ENCODE measurements at regions not wholly inside any gene's neighbourhood (a gene's known extent, or its start where the extent isn't known, plus 50 kb on each side); places are given as distances from the start of the nearest gene placed in this dataset.

- H4K20me1 ChIP-seq (replicated peaks; ENCODE audit: control insufficient read depth, insufficient read depth, low read length): no peaks in the 10 kb centered on the region
- no peaks in the 10 kb centered on the region for H3K27me3 ChIP-seq (ENCODE audit: control insufficient read depth in 2 of 2, insufficient read depth in 2 of 2, low read length in 2 of 2)
- H3K27ac ChIP-seq (ENCODE audit: extremely low read depth, low read depth, low read length): no peak overlapping the region
- no peak overlapping the region for H3K4me2 ChIP-seq (ENCODE audit: insufficient read depth, low read length)
- ChIA-PET CTCF (ENCODE audit: low intra/inter-chr PET ratio) (no interaction called here), POLR2A (no interaction called here)
- 0% methylated on average over 3 of the region's 3 CpGs for WGBS (ENCODE audit: insufficient coverage, low coverage, missing lambda C conversion rate)
- no TSS peak for BruUV-seq (replicated peaks)
- intact Hi-C loops (cut with micrococcal nuclease) (no loop called here), in situ Hi-C loops (cut with MboI) (no loop called here)
- no peaks in the 10 kb centered on the region for H3K9me3 ChIP-seq (replicated peaks; ENCODE audit: control insufficient read depth, insufficient read depth, low read depth, low read length)
- no peak overlapping the region for H3K9ac ChIP-seq (ENCODE audit: insufficient read depth in 1 of 2, low read depth in 2 of 2, low read length in 2 of 2)
- no peak overlapping the region for H3K4me3 ChIP-seq
- no peaks in the 10 kb centered on the region for H3K36me3 ChIP-seq (ENCODE audit: control insufficient read depth, insufficient read depth, low read length)
- TF ChIP-seq ZNF217 (CRISPR knock-in tag; IDR thresholded peaks at IDR 0.05): no peak
- TF ChIP-seq ZNF76 (CRISPR knock-in tag; IDR thresholded peaks at IDR 0.05; ENCODE audit: borderline replicate concordance): no peak
- TF ChIP-seq PHF8 (IDR thresholded peaks at IDR 0.05; ENCODE audit: borderline replicate concordance, low read length): no peak
- no peak for TF ChIP-seq ZNF408 (CRISPR knock-in tag; IDR thresholded peaks at IDR 0.05; ENCODE audit: low read depth)
- TF ChIP-seq ZNF165 (CRISPR knock-in tag; IDR thresholded peaks at IDR 0.05; ENCODE audit: borderline replicate concordance): no peak
- no peaks in the 10 kb centered on the region for H3K9me1 ChIP-seq (ENCODE audit: control insufficient read depth, insufficient read depth, low read length)
- no peaks in the 10 kb centered on the region for H3K79me2 ChIP-seq (ENCODE audit: control insufficient read depth, insufficient read depth, low read length)
- no peak for DNase-seq (ENCODE audit: extremely low read depth in 1 of 4, low spot score in 3 of 4)
- no peak for ATAC-seq
- H2AFZ ChIP-seq (ENCODE audit: low read depth, low read length): no peak overlapping the region
- FAIRE-seq: no peak
- H3K4me1 ChIP-seq (replicated peaks in 1 of 2; ENCODE audit: control insufficient read depth in 2 of 2, insufficient read depth in 2 of 2, low read length in 2 of 2): no peaks in the 10 kb centered on the region
Observed at GRCh38 chr3:25903371-25904129, 113.7 kb downstream of the OXSM start.

DNA sequence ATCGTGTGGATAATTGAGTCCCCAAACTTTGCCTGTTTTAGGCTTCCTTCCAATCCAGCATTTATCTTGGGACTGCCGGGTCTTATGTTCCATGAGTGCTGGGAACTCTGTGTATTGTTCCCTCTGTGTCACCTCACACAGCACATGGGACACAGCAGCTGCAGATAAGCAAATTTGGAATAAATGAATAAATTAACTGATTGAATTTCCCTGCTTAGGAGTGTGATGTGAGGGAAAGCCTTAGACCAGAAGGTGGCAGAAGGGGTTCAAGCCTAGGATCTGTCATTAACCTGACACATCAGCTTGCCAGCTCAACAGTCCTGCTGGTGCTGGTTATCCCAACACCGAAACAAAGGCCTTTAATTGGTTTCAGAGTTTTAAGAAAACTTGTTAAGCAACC, 114.3 kb downstream of the OXSM start:
- in situ Hi-C loops (cut with MboI) (no loop called here), intact Hi-C loops (cut with micrococcal nuclease) (no loop called here)
- Histone ChIP-seq H3K79me2 (ENCODE audit: control insufficient read depth, insufficient read depth, low read length) (no peaks in the 10 kb centered on the region), H3K27ac (ENCODE audit: extremely low read depth, low read depth, low read length) (no peak overlapping the region), H2AFZ (ENCODE audit: low read depth, low read length) (no peak overlapping the region), H4K20me1 (replicated peaks; ENCODE audit: control insufficient read depth, insufficient read depth, low read length) (no peaks in the 10 kb centered on the region), H3K9me1 (ENCODE audit: control insufficient read depth, insufficient read depth, low read length) (no peaks in the 10 kb centered on the region), H3K27me3 (ENCODE audit: control insufficient read depth in 2 of 2, insufficient read depth in 2 of 2, low read length in 2 of 2) (no peaks in the 10 kb centered on the region), H3K4me1 (replicated peaks in 1 of 2; ENCODE audit: control insufficient read depth in 2 of 2, insufficient read depth in 2 of 2, low read length in 2 of 2) (no peaks in the 10 kb centered on the region), H3K9me3 (replicated peaks; ENCODE audit: control insufficient read depth, insufficient read depth, low read depth, low read length) (no peaks in the 10 kb centered on the region), H3K36me3 (ENCODE audit: control insufficient read depth, insufficient read depth, low read length) (no peaks in the 10 kb centered on the region), H3K4me3 (no peak overlapping the region), H3K9ac (ENCODE audit: insufficient read depth in 1 of 2, low read depth in 2 of 2, low read length in 2 of 2) (no peak overlapping the region), H3K4me2 (ENCODE audit: insufficient read depth, low read length) (no peak overlapping the region)
- CTCF ChIA-PET (ENCODE audit: low intra/inter-chr PET ratio): no interaction called here
- BruUV-seq (replicated peaks): no TSS peak
- no peak for DNase-seq (ENCODE audit: extremely low read depth in 1 of 4, low spot score in 3 of 4)
- POLR2A ChIA-PET: no interaction called here
- WGBS (ENCODE audit: insufficient coverage, low coverage, missing lambda C conversion rate): 4% methylated on average over 3 of the region's 3 CpGs
- ATAC-seq: peak; percentile 68
- FAIRE-seq: no peak
- TF ChIP-seq IRF1 (CRISPR knock-in tag; IDR thresholded peaks at IDR 0.05; ENCODE audit: borderline replicate concordance) (no peak), PHB (CRISPR knock-in tag; IDR thresholded peaks at IDR 0.05) (no peak)
- TF ChIP-seq, protein P1, sequence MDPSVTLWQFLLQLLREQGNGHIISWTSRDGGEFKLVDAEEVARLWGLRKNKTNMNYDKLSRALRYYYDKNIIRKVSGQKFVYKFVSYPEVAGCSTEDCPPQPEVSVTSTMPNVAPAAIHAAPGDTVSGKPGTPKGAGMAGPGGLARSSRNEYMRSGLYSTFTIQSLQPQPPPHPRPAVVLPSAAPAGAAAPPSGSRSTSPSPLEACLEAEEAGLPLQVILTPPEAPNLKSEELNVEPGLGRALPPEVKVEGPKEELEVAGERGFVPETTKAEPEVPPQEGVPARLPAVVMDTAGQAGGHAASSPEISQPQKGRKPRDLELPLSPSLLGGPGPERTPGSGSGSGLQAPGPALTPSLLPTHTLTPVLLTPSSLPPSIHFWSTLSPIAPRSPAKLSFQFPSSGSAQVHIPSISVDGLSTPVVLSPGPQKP (CRISPR knock-in tag; IDR thresholded peaks at IDR 0.05): no peak
- TF ChIP-seq, protein P2, sequence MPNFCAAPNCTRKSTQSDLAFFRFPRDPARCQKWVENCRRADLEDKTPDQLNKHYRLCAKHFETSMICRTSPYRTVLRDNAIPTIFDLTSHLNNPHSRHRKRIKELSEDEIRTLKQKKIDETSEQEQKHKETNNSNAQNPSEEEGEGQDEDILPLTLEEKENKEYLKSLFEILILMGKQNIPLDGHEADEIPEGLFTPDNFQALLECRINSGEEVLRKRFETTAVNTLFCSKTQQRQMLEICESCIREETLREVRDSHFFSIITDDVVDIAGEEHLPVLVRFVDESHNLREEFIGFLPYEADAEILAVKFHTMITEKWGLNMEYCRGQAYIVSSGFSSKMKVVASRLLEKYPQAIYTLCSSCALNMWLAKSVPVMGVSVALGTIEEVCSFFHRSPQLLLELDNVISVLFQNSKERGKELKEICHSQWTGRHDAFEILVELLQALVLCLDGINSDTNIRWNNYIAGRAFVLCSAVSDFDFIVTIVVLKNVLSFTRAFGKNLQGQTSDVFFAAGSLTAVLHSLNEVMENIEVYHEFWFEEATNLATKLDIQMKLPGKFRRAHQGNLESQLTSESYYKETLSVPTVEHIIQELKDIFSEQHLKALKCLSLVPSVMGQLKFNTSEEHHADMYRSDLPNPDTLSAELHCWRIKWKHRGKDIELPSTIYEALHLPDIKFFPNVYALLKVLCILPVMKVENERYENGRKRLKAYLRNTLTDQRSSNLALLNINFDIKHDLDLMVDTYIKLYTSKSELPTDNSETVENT (CRISPR knock-in tag; IDR thresholded peaks at IDR 0.05): no peak

All from K562 (cell line).